OCI-M1 (cell line): ENCODE measurements at regions not wholly inside any gene's neighbourhood (a gene's known extent, or its start where the extent isn't known, plus 50 kb on each side); places are given as distances from the start of the nearest gene placed in this dataset.
A peak's percentile ranks its signal among the peaks of the same experiment; 100 is the strongest.
"Not testable (repeated sequence)": the region's sequence is repeated elsewhere in the genome, so short reads cannot be mapped to it uniquely, and the experiment has no call there.

Experiments used
- DNase-seq: peaks from one replicate; lab custom pipeline; 2025; lab: John Stamatoyannopoulos, UW

GRCh38 chr1:183753464-183753891 lies 51.4 kb upstream of the RGL1 start:
- DNase-seq: no peak

- DNase-seq: no peak
Measured at GRCh38 chr1:183744132-183744913, 60.6 kb upstream of the RGL1 start.

- DNase-seq: no peak
Measured at GRCh38 chr1:183742355-183742754, 62.6 kb upstream of the RGL1 start.

GRCh38 chr1:183739741-183740271 lies 65.1 kb upstream of the RGL1 start:
- no peak for DNase-seq

GRCh38 chr1:183739082-183739481 lies 65.8 kb upstream of the RGL1 start:
- no peak for DNase-seq

GRCh38 chr1:183737916-183738315 lies 67.0 kb upstream of the RGL1 start:
- not testable (repeated sequence) for DNase-seq

GRCh38 chr1:183736343-183736742 lies 68.6 kb upstream of the RGL1 start:
- DNase-seq: no peak

GRCh38 chr1:183735069-183735860 lies 69.7 kb upstream of the RGL1 start:
- peak; percentile 9 for DNase-seq

GRCh38 chr1:183734543-183735036 lies 70.3 kb upstream of the RGL1 start:
- DNase-seq: peak; percentile 41

- DNase-seq: peak; percentile 9
Measured at GRCh38 chr1:183733715-183734114, 71.2 kb upstream of the RGL1 start.

- DNase-seq: no peak
Measured at GRCh38 chr1:183732236-183732880, 72.6 kb upstream of the RGL1 start.

- DNase-seq: peak; percentile 63
Measured at GRCh38 chr1:183730886-183731573, 73.9 kb upstream of the RGL1 start.

GRCh38 chr1:183730107-183730724 lies 74.7 kb upstream of the RGL1 start:
- DNase-seq: no peak

GRCh38 chr1:183726825-183727224 lies 73.7 kb upstream of the APOBEC4 start:
- DNase-seq: no peak

- DNase-seq: no peak
Measured at GRCh38 chr1:183724350-183725042, 71.4 kb upstream of the APOBEC4 start.

GRCh38 chr1:183723571-183723970 lies 70.5 kb upstream of the APOBEC4 start:
- DNase-seq: no peak

GRCh38 chr1:183721041-183721440 lies 67.9 kb upstream of the APOBEC4 start:
- DNase-seq: no peak

GRCh38 chr1:183720028-183720427 lies 66.9 kb upstream of the APOBEC4 start:
- no peak for DNase-seq

GRCh38 chr1:183719289-183719688 lies 66.2 kb upstream of the APOBEC4 start:
- DNase-seq: no peak

- no peak for DNase-seq
Measured at GRCh38 chr1:183716286-183716685, 63.2 kb upstream of the APOBEC4 start.
